Ectodermal cell (in vitro differentiated cells): ENCODE measurements at regions not wholly inside any gene's neighbourhood (a gene's known extent, or its start where the extent isn't known, plus 50 kb on each side); places are given as distances from the start of the nearest gene placed in this dataset.

Experiments used
- H3K27ac ChIP-seq: 2 replicates; pipeline ENCODE4 v1.7.0; 2013; ENCODE audit warnings: mild to moderate bottlenecking, low read depth, low read length; ENCODE audit not compliant: insufficient read depth, poor library complexity, severe bottlenecking
- H3K27me3 ChIP-seq: 2 replicates; pipeline ENCODE4 v1.7.0; 2013; ENCODE audit warnings: mild to moderate bottlenecking, low read length; ENCODE audit not compliant: insufficient read depth, control insufficient read depth, poor library complexity, severe bottlenecking
- H3K36me3 ChIP-seq: one replicate; pipeline ENCODE4 v1.7.0; 2013; ENCODE audit warnings: low read length; ENCODE audit not compliant: control insufficient read depth, insufficient read depth
- H3K4me1 ChIP-seq: one replicate; pipeline ENCODE4 v1.7.0; 2013; ENCODE audit warnings: low read length; ENCODE audit not compliant: control insufficient read depth, insufficient read depth
- H3K4me3 ChIP-seq: 2 replicates; pipeline ENCODE4 v1.7.0; 2013; ENCODE audit warnings: low read depth, low read length, control low read depth; ENCODE audit not compliant: insufficient read depth
- H3K9me3 ChIP-seq: 2 replicates; pipeline ENCODE4 v1.7.0; 2013; ENCODE audit warnings: mild to moderate bottlenecking, low read length, moderate library complexity; ENCODE audit not compliant: control insufficient read depth
- WGBS, 2 experiments: methylation state at CpG; one replicate each; pipeline ENCODE4 v1.1.7; 2013; ENCODE audit warnings: missing lambda C conversion rate in 2 of 2; 5-methylcytosine and 5-hydroxymethylcytosine counted together

DNA sequence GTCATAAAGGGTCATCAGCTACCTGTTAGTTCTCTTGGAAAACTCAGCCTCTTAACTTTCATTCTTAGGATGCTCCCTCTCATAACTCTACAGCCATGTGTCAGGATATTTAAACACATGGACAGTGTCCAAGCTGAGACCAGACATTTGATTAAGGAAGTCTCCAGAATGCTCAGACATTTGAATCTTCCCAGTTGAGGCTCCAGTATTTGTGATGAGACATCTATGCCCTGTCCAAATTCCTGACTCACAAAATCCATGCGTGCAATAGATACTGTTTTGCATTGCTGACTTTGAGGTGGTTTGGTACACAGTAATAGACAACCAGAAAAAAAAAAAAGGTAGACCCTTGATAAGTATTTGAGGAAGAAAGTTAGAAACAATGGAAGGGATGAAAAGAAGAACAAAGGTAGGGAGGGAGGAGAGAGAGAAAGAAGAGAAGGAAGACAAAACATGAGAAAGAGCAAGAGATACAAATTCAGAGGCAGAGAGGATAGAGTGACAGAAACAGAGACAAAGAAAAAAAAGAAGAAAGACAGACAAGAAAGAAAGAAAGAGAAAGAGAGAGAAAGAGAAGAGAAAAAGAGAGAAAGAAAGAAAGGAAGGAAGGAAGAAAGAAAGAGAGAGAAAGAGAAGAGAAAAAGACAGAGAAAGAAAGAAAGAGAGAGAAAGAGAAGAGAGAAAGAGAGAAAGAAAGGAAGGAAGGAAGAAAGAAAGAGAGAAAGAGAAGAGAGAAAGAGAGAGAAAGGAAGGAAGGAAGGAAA is 275.5 kb upstream of the PRMT6 start:
- Histone ChIP-seq H3K36me3 (no peaks in the 10 kb centered on the region), H3K27me3 (no peaks in the 10 kb centered on the region), H3K27ac (no peak overlapping the region), H3K9me3 (no peaks in the 10 kb centered on the region), H3K4me3 (no peak overlapping the region), H3K4me1 (no peaks in the 10 kb centered on the region)
- WGBS, 2 experiments, result 100% methylated on average over 1 of the region's 1 CpG

DNA sequence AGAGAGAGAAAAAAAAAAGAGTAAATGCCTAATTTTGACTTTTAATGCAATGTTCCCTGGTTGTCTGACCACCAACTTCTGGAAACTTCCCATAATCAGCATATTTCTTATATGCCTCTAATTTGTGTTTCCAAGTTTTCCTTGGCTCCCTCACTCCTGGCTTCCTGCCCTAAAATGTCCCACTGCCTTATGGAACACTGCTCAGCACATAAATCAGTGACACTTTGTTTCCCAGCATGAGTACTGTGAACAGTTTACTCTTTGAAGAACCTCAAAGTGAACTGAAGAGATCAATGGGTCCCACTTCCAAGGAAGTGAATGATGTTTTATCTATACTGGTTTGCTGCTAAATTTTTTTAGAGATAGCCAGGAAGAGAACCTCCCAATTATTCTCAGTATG is 271.3 kb upstream of the PRMT6 start:
- Histone ChIP-seq H3K27me3 (no peaks in the 10 kb centered on the region), H3K4me1 (no peaks in the 10 kb centered on the region), H3K27ac (no peak overlapping the region), H3K4me3 (no peak overlapping the region), H3K9me3 (no peaks in the 10 kb centered on the region), H3K36me3 (no peaks in the 10 kb centered on the region)

DNA sequence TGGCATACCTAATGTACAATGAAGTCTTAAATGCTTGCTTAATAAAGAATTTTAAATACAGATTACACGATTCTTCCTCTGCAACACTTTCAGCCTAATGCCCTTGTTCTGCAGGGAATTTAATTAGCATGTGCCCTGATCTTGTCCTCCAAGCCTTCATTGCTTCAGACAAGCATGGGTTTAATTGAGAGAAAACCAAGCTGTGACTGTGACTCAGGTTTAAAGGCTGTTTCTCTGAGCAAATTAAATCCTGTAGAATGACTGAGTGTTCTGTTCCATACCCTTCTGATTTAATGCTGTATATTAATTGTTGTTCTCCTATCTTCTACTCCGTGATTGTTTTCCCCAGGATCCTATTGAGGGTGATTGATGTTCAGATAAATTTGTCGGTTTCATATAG is 269.0 kb upstream of the PRMT6 start:
- H3K27me3 ChIP-seq, result no peaks in the 10 kb centered on the region
- H3K4me1 ChIP-seq, result no peaks in the 10 kb centered on the region
- H3K27ac ChIP-seq, result no peak overlapping the region
- H3K36me3 ChIP-seq, result no peaks in the 10 kb centered on the region
- H3K9me3 ChIP-seq, result no peaks in the 10 kb centered on the region
- H3K4me3 ChIP-seq, result no peak overlapping the region
- WGBS, 2 experiments, result 88 to 89% methylated on average over 1 to 3 of the region's 3 CpGs

DNA sequence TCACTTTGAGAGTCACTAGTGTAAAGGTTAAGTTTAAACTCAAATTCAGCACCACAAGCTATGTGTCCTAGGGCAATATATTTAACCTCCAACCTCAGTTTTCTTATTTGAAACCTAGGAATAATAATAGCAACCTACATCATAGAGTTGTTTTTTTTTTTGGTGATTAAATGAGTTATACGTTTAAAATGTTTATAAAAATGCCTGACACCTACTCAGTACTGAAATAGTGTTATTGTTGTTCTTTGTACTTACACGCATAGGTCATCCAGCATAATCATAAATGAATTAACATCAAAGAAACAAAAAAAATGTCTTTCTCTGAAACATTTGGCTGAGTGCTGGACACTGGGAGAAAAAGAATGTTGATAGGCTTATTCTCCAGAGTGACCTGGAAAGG is 266.8 kb upstream of the PRMT6 start:
- WGBS, 2 experiments, result no CpG with 5 or more reads among the region's 2 CpGs

DNA sequence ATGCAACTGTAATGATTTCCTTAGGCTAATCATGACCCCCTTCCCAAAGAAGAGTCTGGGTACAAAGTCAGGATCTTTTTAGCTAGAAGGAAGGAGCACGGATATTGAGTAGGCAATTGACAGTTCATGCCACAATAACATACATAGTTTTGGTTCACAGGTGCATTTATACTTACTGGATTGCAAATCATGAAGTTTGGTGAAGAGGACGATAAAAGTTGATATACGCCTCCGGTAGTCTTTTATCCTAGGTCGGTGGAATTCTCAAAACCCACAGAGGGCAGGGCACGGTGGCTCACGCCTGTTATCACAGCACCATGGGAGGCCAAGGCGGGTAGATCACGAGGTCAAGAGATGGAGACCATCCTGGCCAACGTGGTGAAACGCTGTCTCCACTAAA is 265.4 kb upstream of the PRMT6 start:
- Histone ChIP-seq H3K4me3 (no peak overlapping the region), H3K36me3 (no peaks in the 10 kb centered on the region), H3K9me3 (no peaks in the 10 kb centered on the region), H3K27me3 (no peaks in the 10 kb centered on the region), H3K4me1 (no peaks in the 10 kb centered on the region), H3K27ac (no peak overlapping the region)
- 93 to 96% methylated on average over 10 to 11 of the region's 11 CpGs for WGBS, 2 experiments

More for the DNA sequence above, 266.8 kb upstream of the PRMT6 start:
- no peak overlapping the region for H3K27ac ChIP-seq
- H3K27me3 ChIP-seq, result no peaks in the 10 kb centered on the region
- no peaks in the 10 kb centered on the region for H3K4me1 ChIP-seq
- H3K36me3 ChIP-seq, result no peaks in the 10 kb centered on the region
- no peak overlapping the region for H3K4me3 ChIP-seq
- H3K9me3 ChIP-seq, result no peaks in the 10 kb centered on the region

DNA sequence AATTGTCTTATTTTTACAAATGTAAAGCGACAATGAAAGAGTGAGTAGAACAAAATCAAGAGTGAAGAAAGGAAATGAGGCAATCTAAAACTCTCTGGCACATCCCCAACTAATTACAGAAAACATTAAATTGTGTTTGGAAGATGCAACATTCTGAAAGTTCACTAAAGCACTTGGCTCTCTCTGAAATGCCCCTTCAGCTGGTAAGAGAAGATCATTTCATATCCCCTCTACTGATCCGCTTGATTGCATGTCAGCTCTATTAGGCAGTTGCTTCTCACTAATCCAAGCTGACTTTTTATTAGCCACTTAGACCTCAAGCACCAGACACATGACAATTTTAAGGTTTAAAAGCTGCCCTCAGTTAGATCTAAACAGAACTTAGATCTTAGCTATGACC is 262.8 kb upstream of the PRMT6 start:
- Histone ChIP-seq H3K36me3 (no peaks in the 10 kb centered on the region), H3K4me1 (no peaks in the 10 kb centered on the region), H3K27me3 (no peaks in the 10 kb centered on the region), H3K9me3 (no peaks in the 10 kb centered on the region), H3K27ac (no peak overlapping the region), H3K4me3 (no peak overlapping the region)
- WGBS, 2 experiments, result 67 to 89% methylated on average over 1 to 2 of the region's 2 CpGs

DNA sequence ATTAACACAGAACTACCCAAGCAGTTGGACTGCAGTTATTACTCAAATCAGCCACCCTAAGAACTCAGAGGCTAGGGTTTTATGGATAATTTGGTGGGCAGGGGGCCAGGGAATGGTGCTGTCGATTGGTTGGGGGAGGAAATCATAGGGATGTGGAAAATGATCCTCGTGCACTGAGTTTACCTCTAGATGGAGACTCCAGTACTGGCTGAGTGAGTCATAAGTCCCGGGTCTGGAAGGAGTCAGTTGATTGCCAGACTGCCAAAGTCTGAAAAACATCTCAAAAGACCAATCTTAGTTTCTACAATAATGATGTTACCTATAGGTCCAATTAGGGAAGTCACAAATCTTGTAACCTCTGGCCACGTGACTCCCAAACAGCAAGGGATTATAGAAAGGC is 257.5 kb upstream of the PRMT6 start:
- no peaks in the 10 kb centered on the region for H3K27me3 ChIP-seq
- no peak overlapping the region for H3K27ac ChIP-seq
- 89% methylated on average over 4 of the region's 4 CpGs for WGBS, 2 experiments
- no peaks in the 10 kb centered on the region for H3K4me1 ChIP-seq
- no peak overlapping the region for H3K4me3 ChIP-seq
- H3K36me3 ChIP-seq, result no peaks in the 10 kb centered on the region
- H3K9me3 ChIP-seq, result no peaks in the 10 kb centered on the region

DNA sequence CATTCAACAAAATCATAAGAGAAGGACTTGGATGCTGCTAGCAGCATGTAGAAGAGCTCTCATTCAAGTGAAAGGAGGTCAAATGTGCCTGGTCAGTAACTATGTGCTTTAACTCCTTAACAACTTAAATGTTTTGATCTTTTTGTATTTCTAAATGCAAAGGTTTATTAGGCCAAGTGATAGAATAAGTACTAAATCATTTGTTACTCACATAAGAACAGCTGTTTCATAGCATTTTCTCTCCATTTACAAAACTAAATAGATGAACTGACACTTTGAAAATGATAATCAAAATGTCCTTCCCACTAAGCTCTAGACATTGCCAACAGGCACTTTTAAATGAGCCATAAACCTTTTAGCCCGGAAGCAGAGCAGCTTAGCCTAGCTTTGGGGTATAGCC is 254.3 kb upstream of the PRMT6 start:
- H3K36me3 ChIP-seq, result no peaks in the 10 kb centered on the region
- no peaks in the 10 kb centered on the region for H3K9me3 ChIP-seq
- WGBS, 2 experiments, result 83 to 100% methylated on average over 1 of the region's 1 CpG
- no peak overlapping the region for H3K27ac ChIP-seq
- H3K4me3 ChIP-seq, result no peak overlapping the region
- no peaks in the 10 kb centered on the region for H3K27me3 ChIP-seq
- no peaks in the 10 kb centered on the region for H3K4me1 ChIP-seq

DNA sequence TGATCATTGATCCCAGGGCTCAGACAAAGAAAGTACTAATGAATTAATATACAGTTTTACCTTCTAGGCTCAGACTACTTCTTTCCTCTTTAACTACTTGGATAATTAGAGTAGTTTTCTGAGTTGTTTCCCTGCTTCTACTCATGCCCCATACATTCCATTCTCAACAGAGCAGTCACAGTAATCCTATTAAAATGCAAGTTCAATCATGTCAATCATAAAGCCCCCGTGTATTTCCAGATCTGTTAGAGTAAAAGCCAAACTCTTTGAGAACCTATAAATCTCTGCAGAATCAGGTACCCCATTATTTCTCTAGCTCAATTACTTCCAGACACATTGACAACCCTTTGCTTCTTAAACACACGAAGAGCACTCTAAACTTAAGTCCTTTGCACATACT is 242.1 kb upstream of the PRMT6 start:
- WGBS, 2 experiments, result 83 to 85% methylated on average over 2 of the region's 2 CpGs
- Histone ChIP-seq H3K27ac (no peak overlapping the region), H3K4me3 (no peak overlapping the region), H3K27me3 (no peaks in the 10 kb centered on the region), H3K9me3 (no peaks in the 10 kb centered on the region), H3K4me1 (no peaks in the 10 kb centered on the region), H3K36me3 (no peaks in the 10 kb centered on the region)

DNA sequence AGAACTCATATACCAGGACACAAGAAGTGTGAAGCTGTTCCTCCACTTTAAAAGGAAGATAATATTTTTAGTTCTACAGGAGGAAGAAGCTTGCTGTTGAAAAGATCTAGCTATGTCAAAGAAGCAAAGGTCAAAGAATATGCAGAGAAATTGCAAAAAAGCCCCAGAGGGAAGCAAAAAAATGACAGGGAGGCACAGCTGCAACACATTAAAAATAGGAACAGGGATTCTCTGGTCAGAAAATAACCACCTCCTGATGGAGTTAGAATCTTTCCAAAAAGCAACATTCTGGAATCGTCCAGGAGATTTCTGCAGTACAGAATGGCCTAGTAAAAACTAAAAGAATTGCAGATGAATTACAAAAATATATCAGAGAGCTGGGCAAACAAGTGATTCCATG is 238.9 kb upstream of the PRMT6 start:
- Histone ChIP-seq H3K27ac (no peak overlapping the region), H3K27me3 (no peaks in the 10 kb centered on the region), H3K36me3 (no peaks in the 10 kb centered on the region), H3K9me3 (no peaks in the 10 kb centered on the region), H3K4me1 (no peaks in the 10 kb centered on the region), H3K4me3 (no peak overlapping the region)
- 96% methylated on average over 1 of the region's 1 CpG; no CpG with 5 or more reads in 1 of the 2 experiments for WGBS, 2 experiments

DNA sequence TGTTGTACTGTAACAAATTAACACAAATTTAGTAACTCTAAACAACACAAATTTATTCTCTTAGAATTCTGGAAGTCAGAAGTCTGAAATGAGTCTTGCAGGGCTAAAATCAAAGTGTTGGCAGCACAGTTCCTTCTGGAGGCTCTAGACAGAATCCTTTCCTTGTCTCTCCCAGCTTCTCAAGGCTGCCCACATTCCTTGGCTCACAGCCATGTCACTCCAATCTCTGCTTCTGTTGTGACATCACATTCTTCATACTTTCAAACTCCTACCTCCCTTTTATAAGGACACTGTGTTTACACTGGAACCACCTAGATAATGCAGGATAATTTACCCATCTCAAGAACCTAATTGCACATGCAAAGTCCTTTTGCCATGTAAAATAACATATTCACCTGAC is 225.0 kb upstream of the PRMT6 start:
- Histone ChIP-seq H3K4me1 (no peaks in the 10 kb centered on the region), H3K4me3 (no peak overlapping the region), H3K27me3 (no peaks in the 10 kb centered on the region), H3K9me3 (peaks cover 2% of the 10 kb centered on the region), H3K36me3 (no peaks in the 10 kb centered on the region), H3K27ac (no peak overlapping the region)
